Brain microvascular endothelial cell (primary cell): ENCODE measurements at regions not wholly inside any gene's neighbourhood (a gene's known extent, or its start where the extent isn't known, plus 50 kb on each side); places are given as distances from the start of the nearest gene placed in this dataset.

Experiments used
- DNase-seq: peaks from one replicate; pipeline ENCODE4 v3.0.0-alpha.2; 2020
- H3K27ac ChIP-seq: fragments of 250-450 bp; sonication (Bioruptor Pico); 2 replicates; pipeline ENCODE4 v1.5.1; 2020; ENCODE audit warnings: mild to moderate bottlenecking, moderate library complexity
- H3K27me3 ChIP-seq: fragments of 250-450 bp; sonication (Bioruptor Pico); replicated peaks from 2 replicates; pipeline ENCODE4 v1.5.1; 2020; ENCODE audit warnings: mild to moderate bottlenecking
- H3K36me3 ChIP-seq: fragments of 250-450 bp; sonication (Bioruptor Pico); replicated peaks from 2 replicates; pipeline ENCODE4 v1.5.1; 2020; ENCODE audit warnings: mild to moderate bottlenecking
- H3K4me3 ChIP-seq: 2 replicates; pipeline ENCODE4 v1.5.1; 2011; ENCODE audit warnings: low read depth, mild to moderate bottlenecking, control low read depth, low read length, moderate library complexity
- in situ Hi-C: cut with HindIII; loops from 2 replicates; pipeline ENCODE4 v1.10.0; 2017; ENCODE audit warnings: low sequenced_read_pairs, low pct_ligation_motif_present
- TF ChIP-seq, protein P1 (sequence below): IDR thresholded peaks from 2 replicates; pipeline ENCODE4 v1.5.1; 2011; ENCODE audit warnings: low read depth, mild to moderate bottlenecking, moderate library complexity, low read length, control low read depth, inconsistent platforms; ENCODE audit errors: missing control alignments

DNA sequence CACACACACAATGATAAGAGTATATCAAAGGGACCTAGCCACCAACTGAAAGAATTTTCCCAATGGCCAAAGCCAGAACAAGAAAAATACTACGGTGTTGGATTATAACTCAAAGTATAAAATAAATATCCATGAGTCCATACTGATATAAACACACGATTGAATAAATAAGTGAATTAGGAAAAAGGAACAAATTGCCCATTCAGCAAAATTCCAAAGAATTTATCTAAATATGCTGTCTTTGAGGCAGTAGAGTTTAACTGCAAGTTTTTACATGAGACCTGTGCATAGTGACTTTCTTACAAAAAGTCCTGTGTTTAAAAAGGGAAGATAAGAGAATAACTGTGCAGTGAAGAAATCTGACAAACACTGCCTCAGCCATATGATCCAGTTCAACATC is 278.8 kb upstream of the PPARGC1A start:
- Histone ChIP-seq H3K27ac (no peak overlapping the region), H3K4me3 (no peak overlapping the region), H3K36me3 (no peaks in the 10 kb centered on the region), H3K27me3 (no peaks in the 10 kb centered on the region)
- TF ChIP-seq, protein P1, sequence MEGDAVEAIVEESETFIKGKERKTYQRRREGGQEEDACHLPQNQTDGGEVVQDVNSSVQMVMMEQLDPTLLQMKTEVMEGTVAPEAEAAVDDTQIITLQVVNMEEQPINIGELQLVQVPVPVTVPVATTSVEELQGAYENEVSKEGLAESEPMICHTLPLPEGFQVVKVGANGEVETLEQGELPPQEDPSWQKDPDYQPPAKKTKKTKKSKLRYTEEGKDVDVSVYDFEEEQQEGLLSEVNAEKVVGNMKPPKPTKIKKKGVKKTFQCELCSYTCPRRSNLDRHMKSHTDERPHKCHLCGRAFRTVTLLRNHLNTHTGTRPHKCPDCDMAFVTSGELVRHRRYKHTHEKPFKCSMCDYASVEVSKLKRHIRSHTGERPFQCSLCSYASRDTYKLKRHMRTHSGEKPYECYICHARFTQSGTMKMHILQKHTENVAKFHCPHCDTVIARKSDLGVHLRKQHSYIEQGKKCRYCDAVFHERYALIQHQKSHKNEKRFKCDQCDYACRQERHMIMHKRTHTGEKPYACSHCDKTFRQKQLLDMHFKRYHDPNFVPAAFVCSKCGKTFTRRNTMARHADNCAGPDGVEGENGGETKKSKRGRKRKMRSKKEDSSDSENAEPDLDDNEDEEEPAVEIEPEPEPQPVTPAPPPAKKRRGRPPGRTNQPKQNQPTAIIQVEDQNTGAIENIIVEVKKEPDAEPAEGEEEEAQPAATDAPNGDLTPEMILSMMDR: no peak
- in situ Hi-C loops: no loop called here
- no peak for DNase-seq

DNA sequence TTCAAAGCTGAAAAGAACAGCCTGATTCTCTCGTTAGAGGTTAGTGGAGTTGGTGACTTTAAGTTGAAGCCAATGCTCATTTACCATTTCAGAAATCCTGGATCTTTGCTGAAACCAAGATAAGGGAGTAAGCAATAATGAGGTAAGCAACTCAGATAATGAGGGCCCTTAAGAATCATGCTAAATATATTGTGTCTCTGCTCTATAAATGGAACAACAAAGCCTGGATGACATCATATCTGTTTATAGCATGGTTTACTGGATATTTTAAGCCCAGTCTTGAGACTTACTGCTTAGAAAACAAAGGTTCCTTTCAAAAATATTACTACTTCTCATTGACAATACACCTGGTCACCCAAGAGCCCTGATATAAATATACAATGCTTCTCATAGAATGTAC is 276.7 kb upstream of the PPARGC1A start:
- Histone ChIP-seq H3K36me3 (no peaks in the 10 kb centered on the region), H3K4me3 (no peak overlapping the region), H3K27me3 (no peaks in the 10 kb centered on the region), H3K27ac (no peak overlapping the region)
- DNase-seq: no peak
- in situ Hi-C loops: no loop called here
- TF ChIP-seq, protein P1: no peak

DNA sequence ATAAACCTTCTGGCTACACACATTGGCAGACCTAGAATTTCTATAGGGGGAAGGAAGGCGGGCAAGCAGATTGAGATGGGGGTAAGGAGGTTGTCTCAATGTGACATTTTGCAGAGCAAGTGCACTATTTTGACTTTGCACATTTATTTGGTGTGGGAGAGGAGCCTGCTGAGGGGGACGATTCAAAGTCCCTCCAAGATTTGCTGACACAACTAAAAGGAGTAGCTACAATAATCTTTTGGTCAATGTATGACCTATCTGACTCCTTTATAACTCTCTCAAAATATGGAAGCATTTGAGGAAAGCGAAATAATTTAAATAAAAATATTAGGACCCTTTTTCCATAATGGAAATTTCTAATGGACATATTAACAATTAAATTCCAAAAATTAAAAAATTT is 274.9 kb upstream of the PPARGC1A start:
- H3K27ac ChIP-seq: no peak overlapping the region
- no peak for DNase-seq
- no peaks in the 10 kb centered on the region for H3K36me3 ChIP-seq
- in situ Hi-C loops: no loop called here
- TF ChIP-seq, protein P1: no peak
- H3K4me3 ChIP-seq: no peak overlapping the region
- H3K27me3 ChIP-seq: no peaks in the 10 kb centered on the region

DNA sequence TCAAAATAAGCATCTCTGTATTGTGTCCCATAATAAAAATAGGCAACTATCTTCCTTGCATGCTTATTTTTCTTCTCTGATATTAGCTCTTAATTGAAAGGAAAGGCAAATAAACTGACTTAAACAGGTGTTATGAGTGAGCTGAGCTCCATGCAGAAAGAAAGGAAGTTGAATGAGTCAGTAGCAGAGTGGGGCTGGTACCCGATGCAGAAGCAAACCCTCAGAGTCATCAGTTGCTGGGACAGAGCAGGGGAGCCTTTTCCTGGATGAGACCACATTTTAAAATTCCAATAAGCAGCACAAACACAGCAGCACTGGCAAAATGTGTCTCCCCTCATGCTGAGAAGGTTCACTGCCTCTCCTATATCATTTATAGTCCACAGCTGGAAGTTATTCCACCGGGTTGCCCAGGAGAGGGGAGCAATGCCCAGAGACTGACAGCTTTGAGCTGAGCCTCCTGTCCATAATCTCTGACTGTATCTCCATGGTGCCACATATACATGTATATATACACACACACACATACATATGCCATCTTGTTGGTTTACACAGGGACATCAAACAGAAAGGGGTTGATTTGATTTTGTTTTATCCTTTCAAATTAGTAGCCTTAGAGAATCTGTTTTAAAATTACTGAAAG is 274.3 kb upstream of the PPARGC1A start:
- Histone ChIP-seq H3K4me3 (no peak overlapping the region), H3K36me3 (no peaks in the 10 kb centered on the region), H3K27me3 (no peaks in the 10 kb centered on the region), H3K27ac (no peak overlapping the region)
- in situ Hi-C loops: no loop called here
- TF ChIP-seq, protein P1: no peak
- DNase-seq: peak; percentile 1

DNA sequence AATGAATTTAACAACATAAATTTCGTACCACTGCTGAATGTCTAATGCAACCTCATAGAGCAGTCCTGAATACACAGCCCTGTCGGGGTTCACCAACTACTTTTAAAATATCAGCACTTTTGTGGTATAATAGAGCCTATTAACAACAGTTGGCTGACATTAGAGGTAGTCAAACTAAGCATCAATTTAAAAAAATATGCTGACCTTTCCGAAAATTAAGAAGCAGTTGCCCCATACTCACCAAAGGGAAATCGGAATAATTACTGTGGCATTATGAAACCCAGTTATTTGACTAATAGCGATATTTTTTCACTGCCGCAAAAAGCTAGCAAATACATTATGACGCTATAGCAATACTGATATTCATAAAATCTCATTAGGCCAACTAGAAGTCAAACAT is 273.5 kb upstream of the PPARGC1A start:
- in situ Hi-C loops: no loop called here
- no peaks in the 10 kb centered on the region for H3K27me3 ChIP-seq
- no peaks in the 10 kb centered on the region for H3K36me3 ChIP-seq
- H3K4me3 ChIP-seq: no peak overlapping the region
- DNase-seq: no peak
- TF ChIP-seq, protein P1: no peak
- H3K27ac ChIP-seq: no peak overlapping the region

DNA sequence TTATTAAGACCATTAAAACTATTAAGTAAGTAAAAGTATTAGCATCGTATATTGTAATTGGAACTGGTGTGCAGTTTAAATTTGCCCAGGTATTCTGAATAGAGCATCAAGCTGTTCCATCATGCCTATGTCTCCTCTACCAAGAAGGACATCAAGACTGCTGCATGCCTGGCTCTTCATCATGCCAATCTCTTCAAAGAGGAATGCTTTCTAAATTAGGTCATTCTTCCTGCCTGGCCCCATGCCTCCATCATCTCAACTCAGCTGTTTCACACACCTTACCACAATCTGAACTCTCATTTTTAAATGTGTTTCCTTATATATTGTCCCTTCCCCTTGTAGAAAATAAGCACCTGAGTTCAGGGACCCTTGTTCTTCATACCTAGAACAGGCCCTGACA is 270.5 kb upstream of the PPARGC1A start:
- H3K4me3 ChIP-seq: no peak overlapping the region
- H3K36me3 ChIP-seq: no peaks in the 10 kb centered on the region
- no peak overlapping the region for H3K27ac ChIP-seq
- no peak for DNase-seq
- TF ChIP-seq, protein P1: no peak
- in situ Hi-C loops: no loop called here
- no peaks in the 10 kb centered on the region for H3K27me3 ChIP-seq
